ENCODE measurements at regions not wholly inside any gene's neighbourhood (a gene's known extent, or its start where the extent isn't known, plus 50 kb on each side); places are given as distances from the start of the nearest gene placed in this dataset.

GRCh38 chr4:187335339-187335738 lies 611.7 kb upstream of the FAT1 start:
- ATAC-seq (no peak), DNase-seq (no peak)
- H3K27ac ChIP-seq: no peak overlapping the region
- WGBS (ENCODE audit: insufficient coverage, low coverage, low lambda C conversion rate, missing lambda C conversion rate): 64% methylated on average over 10 of the region's 13 CpGs
- no peaks in the 10 kb centered on the region for H3K9me3 ChIP-seq
- H3K36me3 ChIP-seq: no peaks in the 10 kb centered on the region
- TF ChIP-seq, protein P1, sequence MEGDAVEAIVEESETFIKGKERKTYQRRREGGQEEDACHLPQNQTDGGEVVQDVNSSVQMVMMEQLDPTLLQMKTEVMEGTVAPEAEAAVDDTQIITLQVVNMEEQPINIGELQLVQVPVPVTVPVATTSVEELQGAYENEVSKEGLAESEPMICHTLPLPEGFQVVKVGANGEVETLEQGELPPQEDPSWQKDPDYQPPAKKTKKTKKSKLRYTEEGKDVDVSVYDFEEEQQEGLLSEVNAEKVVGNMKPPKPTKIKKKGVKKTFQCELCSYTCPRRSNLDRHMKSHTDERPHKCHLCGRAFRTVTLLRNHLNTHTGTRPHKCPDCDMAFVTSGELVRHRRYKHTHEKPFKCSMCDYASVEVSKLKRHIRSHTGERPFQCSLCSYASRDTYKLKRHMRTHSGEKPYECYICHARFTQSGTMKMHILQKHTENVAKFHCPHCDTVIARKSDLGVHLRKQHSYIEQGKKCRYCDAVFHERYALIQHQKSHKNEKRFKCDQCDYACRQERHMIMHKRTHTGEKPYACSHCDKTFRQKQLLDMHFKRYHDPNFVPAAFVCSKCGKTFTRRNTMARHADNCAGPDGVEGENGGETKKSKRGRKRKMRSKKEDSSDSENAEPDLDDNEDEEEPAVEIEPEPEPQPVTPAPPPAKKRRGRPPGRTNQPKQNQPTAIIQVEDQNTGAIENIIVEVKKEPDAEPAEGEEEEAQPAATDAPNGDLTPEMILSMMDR (IDR thresholded peaks at IDR 0.05): no peak
- TF ChIP-seq POLR2A (IDR thresholded peaks at IDR 0.05): no peak
- H3K4me1 ChIP-seq: no peaks in the 10 kb centered on the region
- intact Hi-C loops (cut with DNase I): no loop called here
- no peak overlapping the region for H3K4me3 ChIP-seq
- H3K27me3 ChIP-seq: no peaks in the 10 kb centered on the region

- Histone ChIP-seq H3K27me3 (no peaks in the 10 kb centered on the region), H3K4me3 (no peak overlapping the region), H3K36me3 (no peaks in the 10 kb centered on the region), H3K9me3 (no peaks in the 10 kb centered on the region), H3K27ac (no peak overlapping the region), H3K4me1 (no peaks in the 10 kb centered on the region)
- no peak for ATAC-seq
- 22% methylated on average over 3 of the region's 3 CpGs for WGBS (ENCODE audit: insufficient coverage, low coverage, low lambda C conversion rate, missing lambda C conversion rate)
- intact Hi-C loops (cut with DNase I): no loop called here
- TF ChIP-seq, protein P1 (IDR thresholded peaks at IDR 0.05): no peak
- TF ChIP-seq POLR2A (IDR thresholded peaks at IDR 0.05): no peak
- DNase-seq: no peak
Observed at GRCh38 chr4:187354740-187355139, 631.1 kb upstream of the FAT1 start.

DNA sequence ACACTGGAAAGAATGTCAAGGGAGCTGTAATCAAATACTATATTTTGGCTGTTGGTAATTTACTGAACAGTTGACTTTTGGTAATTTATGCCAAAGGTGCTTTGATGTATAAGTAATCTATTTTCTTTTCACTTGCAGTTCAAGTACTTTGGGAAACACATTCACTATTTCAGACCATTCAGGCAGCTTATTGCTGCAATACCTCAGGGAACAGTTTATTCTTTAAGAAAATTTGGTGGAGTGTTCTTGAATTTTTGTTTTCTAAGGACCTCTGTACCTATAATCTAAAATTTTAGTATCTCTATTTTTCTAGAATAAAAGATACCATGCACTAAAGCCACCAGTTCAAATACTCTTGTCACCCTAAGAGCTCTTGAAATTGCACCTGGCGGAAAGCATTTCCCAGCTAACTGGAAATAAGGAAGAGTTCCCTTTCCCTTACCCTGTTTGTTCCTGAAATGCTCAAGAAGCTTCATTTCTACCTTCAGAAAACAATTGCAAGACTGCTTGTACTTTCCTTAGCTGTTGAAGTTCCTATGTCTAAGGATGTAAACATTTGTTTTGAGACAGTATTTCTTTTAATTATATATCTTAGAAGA lies 633.5 kb upstream of the FAT1 start:
- 55% methylated on average over 1 of the region's 1 CpG for WGBS (ENCODE audit: insufficient coverage, low coverage, low lambda C conversion rate, missing lambda C conversion rate)
- H3K36me3 ChIP-seq: no peaks in the 10 kb centered on the region
- intact Hi-C loops (cut with DNase I): no loop called here
- no peaks in the 10 kb centered on the region for H3K27me3 ChIP-seq
- DNase-seq (no peak), ATAC-seq (no peak)
- H3K27ac ChIP-seq: no peak overlapping the region
- TF ChIP-seq, protein P1 (IDR thresholded peaks at IDR 0.05): no peak
- TF ChIP-seq POLR2A (IDR thresholded peaks at IDR 0.05): no peak
- H3K4me3 ChIP-seq: no peak overlapping the region
- H3K9me3 ChIP-seq: no peaks in the 10 kb centered on the region
- no peaks in the 10 kb centered on the region for H3K4me1 ChIP-seq

DNA sequence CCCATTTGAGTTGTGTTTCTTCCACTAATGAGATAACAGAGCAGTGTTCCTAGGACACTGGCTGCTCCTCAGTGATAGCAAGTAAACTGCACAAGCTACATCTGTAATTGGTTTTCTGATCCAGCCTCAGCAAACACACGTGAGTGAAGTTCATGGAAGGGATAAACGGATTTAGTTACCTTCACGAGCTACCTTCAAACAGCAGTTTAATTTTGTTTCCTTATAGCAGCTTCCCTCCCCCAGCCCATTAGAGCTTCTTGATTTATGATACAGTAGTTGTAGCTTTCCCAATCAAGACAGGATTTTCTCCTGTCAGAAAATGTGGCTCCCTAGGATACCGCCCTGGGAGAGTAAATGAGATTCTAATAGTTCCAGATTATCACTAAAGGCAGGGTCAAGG lies 634.2 kb upstream of the FAT1 start:
- WGBS (ENCODE audit: insufficient coverage, low coverage, low lambda C conversion rate, missing lambda C conversion rate): 35% methylated on average over 4 of the region's 4 CpGs
- Histone ChIP-seq H3K9me3 (no peaks in the 10 kb centered on the region), H3K27me3 (no peaks in the 10 kb centered on the region), H3K4me1 (no peaks in the 10 kb centered on the region), H3K4me3 (no peak overlapping the region), H3K36me3 (no peaks in the 10 kb centered on the region), H3K27ac (no peak overlapping the region)
- ATAC-seq: no peak
- no peak for DNase-seq
- TF ChIP-seq, protein P1 (IDR thresholded peaks at IDR 0.05): no peak
- no peak for TF ChIP-seq POLR2A (IDR thresholded peaks at IDR 0.05)
- intact Hi-C loops (cut with DNase I): no loop called here
